ENCODE measurements at regions not wholly inside any gene's neighbourhood (a gene's known extent, or its start where the extent isn't known, plus 50 kb on each side); places are given as distances from the start of the nearest gene placed in this dataset.
A peak's percentile ranks its signal among the peaks of the same experiment; 100 is the strongest.

DNA sequence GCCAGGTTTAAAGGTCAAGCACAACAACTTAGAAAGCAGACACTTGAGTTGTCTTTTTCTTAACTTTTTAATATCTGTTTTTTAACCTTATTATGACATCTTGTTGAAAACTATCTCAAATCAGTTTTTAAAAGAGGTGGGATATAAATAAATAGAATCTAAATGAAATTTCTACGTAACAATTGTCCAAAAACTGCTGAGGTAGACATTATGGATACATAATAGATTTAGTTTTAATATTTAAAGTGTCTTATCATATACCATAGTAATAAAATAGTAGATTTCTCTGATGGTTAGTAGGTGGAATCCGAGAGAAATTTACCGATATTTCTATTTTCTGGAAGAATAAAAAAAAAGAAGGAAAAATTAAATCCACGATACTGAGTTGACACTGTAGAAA is 113.9 kb upstream of the MMS22L start:
- DNase-seq (no peak), ATAC-seq (no peak)
- TF ChIP-seq, protein P1, sequence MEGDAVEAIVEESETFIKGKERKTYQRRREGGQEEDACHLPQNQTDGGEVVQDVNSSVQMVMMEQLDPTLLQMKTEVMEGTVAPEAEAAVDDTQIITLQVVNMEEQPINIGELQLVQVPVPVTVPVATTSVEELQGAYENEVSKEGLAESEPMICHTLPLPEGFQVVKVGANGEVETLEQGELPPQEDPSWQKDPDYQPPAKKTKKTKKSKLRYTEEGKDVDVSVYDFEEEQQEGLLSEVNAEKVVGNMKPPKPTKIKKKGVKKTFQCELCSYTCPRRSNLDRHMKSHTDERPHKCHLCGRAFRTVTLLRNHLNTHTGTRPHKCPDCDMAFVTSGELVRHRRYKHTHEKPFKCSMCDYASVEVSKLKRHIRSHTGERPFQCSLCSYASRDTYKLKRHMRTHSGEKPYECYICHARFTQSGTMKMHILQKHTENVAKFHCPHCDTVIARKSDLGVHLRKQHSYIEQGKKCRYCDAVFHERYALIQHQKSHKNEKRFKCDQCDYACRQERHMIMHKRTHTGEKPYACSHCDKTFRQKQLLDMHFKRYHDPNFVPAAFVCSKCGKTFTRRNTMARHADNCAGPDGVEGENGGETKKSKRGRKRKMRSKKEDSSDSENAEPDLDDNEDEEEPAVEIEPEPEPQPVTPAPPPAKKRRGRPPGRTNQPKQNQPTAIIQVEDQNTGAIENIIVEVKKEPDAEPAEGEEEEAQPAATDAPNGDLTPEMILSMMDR (IDR thresholded peaks at IDR 0.05), result no peak
- Histone ChIP-seq H3K4me3 (no peak overlapping the region), H3K36me3 (ENCODE audit: low read depth) (no peaks in the 10 kb centered on the region), H3K9me3 (no peaks in the 10 kb centered on the region), H3K4me1 (ENCODE audit: low read depth) (no peaks in the 10 kb centered on the region)
- intact Hi-C loops (cut with DNase I, micrococcal nuclease), result no loop called here

DNA sequence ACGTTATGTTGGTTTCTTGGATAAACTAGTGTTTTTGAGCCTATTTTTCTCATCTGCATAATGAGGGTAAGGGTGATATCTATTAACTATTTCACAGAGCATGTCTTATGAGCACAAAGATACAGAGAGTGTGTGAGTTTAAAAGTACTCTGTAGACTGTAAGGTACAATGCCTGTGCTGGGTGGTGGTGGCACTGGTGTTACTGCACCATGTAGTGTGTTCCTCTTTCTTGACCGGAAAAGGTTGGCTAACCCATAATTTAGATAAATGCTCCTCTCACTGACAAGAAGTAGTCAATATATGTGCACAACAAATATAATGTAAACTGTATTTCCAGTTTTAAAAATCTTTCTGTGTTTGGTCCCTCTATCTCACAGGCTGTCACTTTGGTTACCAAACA is 116.2 kb upstream of the MMS22L start:
- no peak for DNase-seq
- no peaks in the 10 kb centered on the region for H3K4me1 ChIP-seq (ENCODE audit: low read depth)
- no peaks in the 10 kb centered on the region for H3K9me3 ChIP-seq
- TF ChIP-seq, protein P1 (IDR thresholded peaks at IDR 0.05), result no peak
- H3K4me3 ChIP-seq, result no peak overlapping the region
- ATAC-seq, result no peak
- intact Hi-C loops (cut with DNase I, micrococcal nuclease), result no loop called here
- H3K36me3 ChIP-seq (ENCODE audit: low read depth), result no peaks in the 10 kb centered on the region

DNA sequence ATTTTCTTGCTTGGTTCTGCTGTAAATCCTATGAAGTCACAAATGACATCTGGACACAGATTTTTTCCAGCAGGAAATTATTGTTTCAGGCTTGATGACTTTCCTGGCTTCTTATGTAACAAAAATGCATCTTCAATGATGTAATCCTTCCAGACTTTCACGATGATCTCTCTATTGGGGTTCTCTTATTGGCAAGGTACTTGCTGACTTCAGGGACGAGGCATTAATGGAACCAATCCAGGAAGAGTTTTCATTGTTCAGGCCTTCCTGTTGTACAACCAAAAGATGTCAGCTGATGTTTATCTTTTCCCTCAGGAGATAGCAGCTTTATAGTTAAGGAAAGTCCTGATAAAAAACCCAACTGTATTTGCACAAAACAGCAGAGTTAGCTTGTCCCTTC is 118.5 kb upstream of the MMS22L start:
- H3K4me3 ChIP-seq, result no peak overlapping the region
- TF ChIP-seq, protein P1 (IDR thresholded peaks at IDR 0.05), result no peak
- no peaks in the 10 kb centered on the region for H3K36me3 ChIP-seq (ENCODE audit: low read depth)
- no peaks in the 10 kb centered on the region for H3K4me1 ChIP-seq (ENCODE audit: low read depth)
- ATAC-seq (peak; percentile 32), DNase-seq (no peak)
- intact Hi-C loops (cut with DNase I, micrococcal nuclease), result no loop called here
- H3K9me3 ChIP-seq, result no peaks in the 10 kb centered on the region

DNA sequence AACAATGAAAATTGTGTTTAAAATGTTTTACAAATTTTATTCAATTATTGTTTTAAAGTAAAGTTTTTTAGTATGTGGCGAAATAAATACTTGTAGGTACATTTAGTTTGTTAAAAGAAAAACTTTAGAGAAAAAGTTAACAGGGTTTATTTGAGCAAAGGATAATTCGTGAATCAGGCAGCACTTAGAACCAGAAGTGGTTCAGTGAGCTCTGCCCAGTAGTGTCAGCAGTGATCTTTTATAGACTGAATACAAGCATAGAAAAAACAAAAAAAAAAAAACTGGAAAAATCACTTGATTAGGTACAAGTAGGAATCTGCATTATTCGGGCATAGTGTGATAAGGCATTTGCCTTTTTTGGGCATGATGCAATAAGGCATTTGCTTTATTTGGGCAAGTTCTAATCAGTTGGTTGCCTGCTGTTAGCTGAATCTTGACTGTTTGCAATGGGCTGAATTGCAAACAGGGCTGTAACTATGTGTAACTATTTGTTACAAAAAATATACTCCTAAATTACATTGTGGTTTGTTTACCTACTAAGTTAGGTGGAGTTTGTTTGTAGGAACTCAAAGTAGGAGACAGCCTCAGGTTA is 122.9 kb upstream of the MMS22L start:
- DNase-seq (no peak), ATAC-seq (peak; percentile 63)
- Histone ChIP-seq H3K36me3 (ENCODE audit: low read depth) (no peaks in the 10 kb centered on the region), H3K4me3 (no peak overlapping the region), H3K4me1 (ENCODE audit: low read depth) (no peaks in the 10 kb centered on the region), H3K9me3 (no peaks in the 10 kb centered on the region)
- TF ChIP-seq, protein P1 (IDR thresholded peaks at IDR 0.05), result no peak
- intact Hi-C loops (cut with DNase I, micrococcal nuclease), result no loop called here

DNA sequence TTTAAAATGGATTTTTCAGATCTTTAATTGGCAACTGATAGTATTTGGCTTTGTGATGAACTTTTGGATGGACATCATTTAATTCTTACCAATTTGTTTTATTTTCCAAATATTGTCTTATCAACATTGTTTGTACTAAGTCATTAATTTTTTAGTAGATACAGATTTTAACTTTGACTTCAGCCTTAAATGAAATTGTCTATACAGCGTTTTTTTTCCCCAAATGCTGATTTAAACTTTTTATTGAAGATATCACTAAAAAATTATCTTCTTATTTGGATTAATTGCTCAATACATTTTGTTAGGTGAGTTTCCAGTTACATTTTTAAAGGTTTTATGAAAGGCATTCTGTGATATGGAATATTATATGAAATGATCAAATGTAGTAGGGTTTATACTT is 123.6 kb upstream of the MMS22L start:
- intact Hi-C loops (cut with DNase I, micrococcal nuclease), result no loop called here
- no peak for DNase-seq
- no peak overlapping the region for H3K4me3 ChIP-seq
- no peaks in the 10 kb centered on the region for H3K36me3 ChIP-seq (ENCODE audit: low read depth)
- TF ChIP-seq, protein P1 (IDR thresholded peaks at IDR 0.05), result no peak
- no peak for ATAC-seq
- no peaks in the 10 kb centered on the region for H3K4me1 ChIP-seq (ENCODE audit: low read depth)
- H3K9me3 ChIP-seq, result no peaks in the 10 kb centered on the region

DNA sequence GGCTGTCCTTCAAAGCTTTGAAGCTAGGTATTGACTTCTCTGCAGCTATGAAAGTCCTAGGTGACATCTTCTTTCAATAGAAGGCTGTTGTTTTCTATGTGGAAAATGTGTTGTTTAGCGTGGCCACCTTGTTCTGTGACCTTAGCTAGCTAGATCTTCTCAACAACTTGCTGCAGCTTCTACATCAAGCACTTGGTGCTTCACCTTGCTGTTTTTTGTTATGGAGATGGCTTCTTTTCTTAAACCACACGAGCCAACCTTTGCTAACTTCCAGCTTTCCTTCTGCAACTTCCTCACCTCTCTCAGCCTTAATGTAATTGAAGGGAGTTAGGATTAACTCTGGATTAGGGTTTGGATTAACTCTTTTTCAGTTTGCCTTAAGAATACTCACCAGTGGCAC is 128.6 kb upstream of the MMS22L start:
- TF ChIP-seq, protein P1 (IDR thresholded peaks at IDR 0.05), result no peak
- intact Hi-C loops (cut with DNase I, micrococcal nuclease), result no loop called here
- no peaks in the 10 kb centered on the region for H3K4me1 ChIP-seq (ENCODE audit: low read depth)
- H3K36me3 ChIP-seq (ENCODE audit: low read depth), result no peaks in the 10 kb centered on the region
- no peaks in the 10 kb centered on the region for H3K9me3 ChIP-seq
- DNase-seq (no peak), ATAC-seq (no peak)
- H3K4me3 ChIP-seq, result no peak overlapping the region
